KMS-11 (cell line): ENCODE measurements at regions not wholly inside any gene's neighbourhood (a gene's known extent, or its start where the extent isn't known, plus 50 kb on each side); places are given as distances from the start of the nearest gene placed in this dataset.

Source experiments
- H2AFZ ChIP-seq: fragments of 200-600 bp; sonication (generic); 2 replicates; pipeline ENCODE4 v1.6.1; 2016; ENCODE audit warnings: antibody characterized with exemption, mixed run types, low read depth
- H3K27ac ChIP-seq: fragments of 200-600 bp; sonication (generic); 2 replicates; pipeline ENCODE4 v1.6.1; 2016; ENCODE audit warnings: mild to moderate bottlenecking, mixed run types
- H3K27me3 ChIP-seq: fragments of 200-600 bp; sonication (generic); 2 replicates; pipeline ENCODE4 v1.6.1; 2017; ENCODE audit warnings: mild to moderate bottlenecking, low read depth, mixed run types, moderate library complexity; ENCODE audit not compliant: insufficient read depth
- H3K36me3 ChIP-seq: fragments of 200-600 bp; sonication (generic); 2 replicates; pipeline ENCODE4 v1.6.1; 2017; ENCODE audit warnings: mild to moderate bottlenecking, mixed run types; ENCODE audit not compliant: insufficient read depth
- H3K4me1 ChIP-seq: fragments of 200-600 bp; sonication (generic); 2 replicates; pipeline ENCODE4 v1.6.1; 2016; ENCODE audit warnings: mild to moderate bottlenecking, low read depth, mixed run types; ENCODE audit not compliant: poor library complexity, severe bottlenecking
- H3K4me2 ChIP-seq: fragments of 200-600 bp; sonication (generic); 2 replicates; pipeline ENCODE4 v1.7.0; 2016; ENCODE audit warnings: mild to moderate bottlenecking, mixed run types
- H3K4me3 ChIP-seq: fragments of 200-600 bp; sonication (generic); IDR thresholded peaks from 2 replicates; pipeline ENCODE4 v1.6.1; 2017; ENCODE audit warnings: low read depth, low read length, mixed read lengths; ENCODE audit not compliant: insufficient read depth
- H3K79me2 ChIP-seq: fragments of 200-600 bp; sonication (generic); 2 replicates; pipeline ENCODE4 v1.6.1; 2016; ENCODE audit warnings: low read depth, mixed run types; ENCODE audit not compliant: insufficient read depth
- H3K9ac ChIP-seq: fragments of 200-600 bp; sonication (generic); 2 replicates; pipeline ENCODE4 v1.6.1; 2016; ENCODE audit warnings: mild to moderate bottlenecking, mixed run types
- H4K20me1 ChIP-seq: fragments of 200-600 bp; sonication (generic); 2 replicates; pipeline ENCODE4 v1.6.1; 2016; ENCODE audit warnings: mild to moderate bottlenecking, mixed run types; ENCODE audit not compliant: insufficient read depth
- CTCF ChIP-seq: fragments of 200-600 bp; sonication (generic); conservative IDR thresholded peaks from 2 replicates; pipeline ENCODE4 v1.6.1; 2017; ENCODE audit warnings: low read depth, mild to moderate bottlenecking, antibody characterized with exemption, low read length, moderate library complexity, mixed read lengths

GRCh38 chr2:217706095-217706494, 296.7 kb downstream of the TNS1 start:
- Histone ChIP-seq H3K36me3 (no peaks in the 10 kb centered on the region), H3K27me3 (no peaks in the 10 kb centered on the region), H3K9ac (no peak overlapping the region), H3K27ac (no peak overlapping the region), H3K79me2 (no peaks in the 10 kb centered on the region), H3K4me3 (no peak overlapping the region), H3K4me1 (peaks cover 4% of the 10 kb centered on the region), H3K4me2 (no peak overlapping the region), H2AFZ (no peak overlapping the region), H4K20me1 (no peaks in the 10 kb centered on the region)
- TF ChIP-seq CTCF: no peak

- Histone ChIP-seq H2AFZ (no peak overlapping the region), H3K79me2 (no peaks in the 10 kb centered on the region), H3K9ac (no peak overlapping the region), H3K4me3 (no peak overlapping the region), H3K36me3 (no peaks in the 10 kb centered on the region), H4K20me1 (no peaks in the 10 kb centered on the region), H3K4me1 (no peaks in the 10 kb centered on the region), H3K27ac (no peak overlapping the region), H3K4me2 (no peak overlapping the region), H3K27me3 (no peaks in the 10 kb centered on the region)
- TF ChIP-seq CTCF: no peak
Observed at GRCh38 chr2:217705461-217705860, 297.3 kb downstream of the TNS1 start.

- Histone ChIP-seq H3K4me2 (no peak overlapping the region), H3K9ac (no peak overlapping the region), H3K27me3 (no peaks in the 10 kb centered on the region), H4K20me1 (no peaks in the 10 kb centered on the region), H3K4me3 (no peak overlapping the region), H3K4me1 (no peaks in the 10 kb centered on the region), H3K79me2 (no peaks in the 10 kb centered on the region), H2AFZ (no peak overlapping the region), H3K36me3 (no peaks in the 10 kb centered on the region), H3K27ac (no peak overlapping the region)
- no peak for TF ChIP-seq CTCF
Observed at GRCh38 chr2:217703999-217704398, 298.8 kb downstream of the TNS1 start.

- no peak for TF ChIP-seq CTCF
- H3K4me3 ChIP-seq: no peak overlapping the region
- no peaks in the 10 kb centered on the region for H4K20me1 ChIP-seq
- no peak overlapping the region for H3K9ac ChIP-seq
- H3K4me1 ChIP-seq: no peaks in the 10 kb centered on the region
- no peaks in the 10 kb centered on the region for H3K79me2 ChIP-seq
- H2AFZ ChIP-seq: no peak overlapping the region
- no peak overlapping the region for H3K27ac ChIP-seq
- no peaks in the 10 kb centered on the region for H3K36me3 ChIP-seq
- H3K27me3 ChIP-seq: no peaks in the 10 kb centered on the region
- H3K4me2 ChIP-seq: no peak overlapping the region
Observed at GRCh38 chr2:217703102-217703501, 299.7 kb downstream of the TNS1 start.

- Histone ChIP-seq H3K9ac (no peak overlapping the region), H3K79me2 (no peaks in the 10 kb centered on the region), H3K36me3 (no peaks in the 10 kb centered on the region), H3K4me2 (no peak overlapping the region), H4K20me1 (no peaks in the 10 kb centered on the region), H3K4me3 (no peak overlapping the region), H2AFZ (no peak overlapping the region), H3K27ac (no peak overlapping the region), H3K4me1 (no peaks in the 10 kb centered on the region), H3K27me3 (no peaks in the 10 kb centered on the region)
- TF ChIP-seq CTCF: no peak
Observed at GRCh38 chr2:217701622-217702021, 301.2 kb downstream of the TNS1 start.
